ENCODE measurements at regions not wholly inside any gene's neighbourhood (a gene's known extent, or its start where the extent isn't known, plus 50 kb on each side); places are given as distances from the start of the nearest gene placed in this dataset.
"Not testable (repeated sequence)": the region's sequence is repeated elsewhere in the genome, so short reads cannot be mapped to it uniquely, and the experiment has no call there.

- DNase-seq (ENCODE audit: low read depth in 1 of 2, low spot score in 1 of 2), result no peak
- in situ Hi-C loops (cut with HindIII; ENCODE audit: low pct_unique_long_range_greater_than_20kb, low sequenced_read_pairs), result no loop called here
- TF ChIP-seq JUND (IDR thresholded peaks at IDR 0.05; ENCODE audit: low read depth), result no peak
Measured at GRCh38 chr18:10122988-10123950, 209.5 kb downstream of the VAPA start.

GRCh38 chr18:10124071-10124470, 210.3 kb downstream of the VAPA start:
- in situ Hi-C loops (cut with HindIII; ENCODE audit: low pct_unique_long_range_greater_than_20kb, low sequenced_read_pairs), result no loop called here
- no peak for DNase-seq (ENCODE audit: low read depth in 1 of 2, low spot score in 1 of 2)
- TF ChIP-seq JUND (IDR thresholded peaks at IDR 0.05; ENCODE audit: low read depth), result no peak

- in situ Hi-C loops (cut with HindIII; ENCODE audit: low pct_unique_long_range_greater_than_20kb, low sequenced_read_pairs), result no loop called here
- no peak for DNase-seq (ENCODE audit: low read depth in 1 of 2, low spot score in 1 of 2)
- no peak for TF ChIP-seq JUND (IDR thresholded peaks at IDR 0.05; ENCODE audit: low read depth)
Measured at GRCh38 chr18:10124557-10124956, 210.7 kb downstream of the VAPA start.

- TF ChIP-seq JUND (IDR thresholded peaks at IDR 0.05; ENCODE audit: low read depth), result no peak
- no peak for DNase-seq (ENCODE audit: low read depth in 1 of 2, low spot score in 1 of 2)
- in situ Hi-C loops (cut with HindIII; ENCODE audit: low pct_unique_long_range_greater_than_20kb, low sequenced_read_pairs), result no loop called here
Measured at GRCh38 chr18:10124967-10125366, 211.2 kb downstream of the VAPA start.

- TF ChIP-seq JUND (IDR thresholded peaks at IDR 0.05; ENCODE audit: low read depth), result no peak
- in situ Hi-C loops (cut with HindIII; ENCODE audit: low pct_unique_long_range_greater_than_20kb, low sequenced_read_pairs), result no loop called here
- no peak for DNase-seq (ENCODE audit: low read depth in 1 of 2, low spot score in 1 of 2)
Measured at GRCh38 chr18:10127729-10128128, 213.9 kb downstream of the VAPA start.

GRCh38 chr18:10128921-10129501, 215.2 kb downstream of the VAPA start:
- in situ Hi-C loops (cut with HindIII; ENCODE audit: low pct_unique_long_range_greater_than_20kb, low sequenced_read_pairs), result no loop called here
- no peak for TF ChIP-seq JUND (IDR thresholded peaks at IDR 0.05; ENCODE audit: low read depth)
- DNase-seq (ENCODE audit: low read depth in 1 of 2, low spot score in 1 of 2), result no peak

GRCh38 chr18:10130606-10131005, 216.8 kb downstream of the VAPA start:
- no peak for TF ChIP-seq JUND (IDR thresholded peaks at IDR 0.05; ENCODE audit: low read depth)
- in situ Hi-C loops (cut with HindIII; ENCODE audit: low pct_unique_long_range_greater_than_20kb, low sequenced_read_pairs), result no loop called here
- DNase-seq (ENCODE audit: low read depth in 1 of 2, low spot score in 1 of 2), result no peak

GRCh38 chr18:10131081-10131459, 217.3 kb downstream of the VAPA start:
- no peak for DNase-seq (ENCODE audit: low read depth in 1 of 2, low spot score in 1 of 2)
- in situ Hi-C loops (cut with HindIII; ENCODE audit: low pct_unique_long_range_greater_than_20kb, low sequenced_read_pairs), result no loop called here
- no peak for TF ChIP-seq JUND (IDR thresholded peaks at IDR 0.05; ENCODE audit: low read depth)

GRCh38 chr18:10131460-10132395, 217.9 kb downstream of the VAPA start:
- in situ Hi-C loops (cut with HindIII; ENCODE audit: low pct_unique_long_range_greater_than_20kb, low sequenced_read_pairs), result no loop called here
- TF ChIP-seq JUND (IDR thresholded peaks at IDR 0.05; ENCODE audit: low read depth), result no peak
- no peak for DNase-seq (ENCODE audit: low read depth in 1 of 2, low spot score in 1 of 2)

- TF ChIP-seq JUND (IDR thresholded peaks at IDR 0.05; ENCODE audit: low read depth), result no peak
- in situ Hi-C loops (cut with HindIII; ENCODE audit: low pct_unique_long_range_greater_than_20kb, low sequenced_read_pairs), result no loop called here
- DNase-seq (ENCODE audit: low read depth in 1 of 2, low spot score in 1 of 2), result no peak
Measured at GRCh38 chr18:10133516-10133915, 219.7 kb downstream of the VAPA start.

- in situ Hi-C loops (cut with HindIII; ENCODE audit: low pct_unique_long_range_greater_than_20kb, low sequenced_read_pairs), result no loop called here
- DNase-seq (ENCODE audit: low read depth in 1 of 2, low spot score in 1 of 2), result no peak
- TF ChIP-seq JUND (IDR thresholded peaks at IDR 0.05; ENCODE audit: low read depth), result no peak
Measured at GRCh38 chr18:10134204-10134603, 220.4 kb downstream of the VAPA start.

- DNase-seq (ENCODE audit: low read depth in 1 of 2, low spot score in 1 of 2); in situ Hi-C loops (cut with HindIII; ENCODE audit: low pct_unique_long_range_greater_than_20kb, low sequenced_read_pairs): not testable (repeated sequence)
Measured at GRCh38 chr18:10134749-10135148, 220.9 kb downstream of the VAPA start.

Data from T47D (cell line).